ENCODE measurements at regions not wholly inside any gene's neighbourhood (a gene's known extent, or its start where the extent isn't known, plus 50 kb on each side); places are given as distances from the start of the nearest gene placed in this dataset.

GRCh38 chr7:140283472-140283871, 106.7 kb upstream of the KDM7A start:
- peaks cover 0 to 11% (median 0%) of the 10 kb centered on the region in 5 donors for H3K27me3 Mint-ChIP-seq
- H3K27ac Mint-ChIP-seq: peak overlapping the region in 1 of 9 donors; percentile 45
- ATAC-seq (no peak), DNase-seq (no peak)
- intact Hi-C loops (cut with micrococcal nuclease): no loop called here
- no peaks in the 10 kb centered on the region for H3K36me3 Mint-ChIP-seq
- H3K4me1 Mint-ChIP-seq: peaks cover 0 to 5% (median 0%) of the 10 kb centered on the region in 7 donors
- Histone ChIP-seq H3K4me1 (ENCODE audit: control insufficient read depth in 2 of 2, insufficient read depth in 2 of 2, low read length in 2 of 2) (no peaks in the 10 kb centered on the region), H3K27me3 (ENCODE audit: control insufficient read depth in 2 of 2, insufficient read depth in 2 of 2, low read length in 2 of 2) (no peaks in the 10 kb centered on the region), H3K27ac (ENCODE audit: low read depth, low read length) (no peak overlapping the region), H3K9me3 (ENCODE audit: control insufficient read depth in 2 of 3, low read length in 3 of 3) (no peaks in the 10 kb centered on the region), H3K36me3 (ENCODE audit: control insufficient read depth in 2 of 3, insufficient read depth in 3 of 3, low read length in 3 of 3) (no peaks in the 10 kb centered on the region), H3K4me3 (ENCODE audit: low read length) (no peak overlapping the region)
- peaks cover 0 to 8% (median 0%) of the 10 kb centered on the region in 11 donors for H3K9me3 Mint-ChIP-seq
- no peak overlapping the region for H3K4me3 Mint-ChIP-seq
- ChIA-PET CTCF (no interaction called here), POLR2A (interaction anchor here (0.5 to 1.1 kb wide), 2 partner anchors 52 to 116 kb away, joined by 3 read pairs; no protein-coding TSS in a partner anchor)

GRCh38 chr7:140281960-140282359, 105.2 kb upstream of the KDM7A start:
- H3K4me1 Mint-ChIP-seq: peaks cover 0 to 5% (median 0%) of the 10 kb centered on the region in 7 donors
- peaks cover 0 to 8% (median 0%) of the 10 kb centered on the region in 11 donors for H3K9me3 Mint-ChIP-seq
- H3K27me3 Mint-ChIP-seq: peaks cover 0 to 10% (median 0%) of the 10 kb centered on the region in 5 donors
- no peak for DNase-seq
- no peak for ATAC-seq
- H3K27ac Mint-ChIP-seq: no peak overlapping the region
- Histone ChIP-seq H3K9me3 (ENCODE audit: control insufficient read depth in 2 of 3, low read length in 3 of 3) (no peaks in the 10 kb centered on the region), H3K4me1 (ENCODE audit: control insufficient read depth in 2 of 2, insufficient read depth in 2 of 2, low read length in 2 of 2) (no peaks in the 10 kb centered on the region), H3K27me3 (ENCODE audit: control insufficient read depth in 2 of 2, insufficient read depth in 2 of 2, low read length in 2 of 2) (no peaks in the 10 kb centered on the region), H3K4me3 (ENCODE audit: low read length) (no peak overlapping the region), H3K36me3 (ENCODE audit: control insufficient read depth in 2 of 3, insufficient read depth in 3 of 3, low read length in 3 of 3) (no peaks in the 10 kb centered on the region), H3K27ac (ENCODE audit: low read depth, low read length) (no peak overlapping the region)
- ChIA-PET POLR2A (interaction anchor here (1.1 kb wide), 2 partner anchors 17 to 106 kb away, joined by 3 read pairs; no protein-coding TSS in a partner anchor), CTCF (interaction anchor here (0.6 kb wide), 1 partner anchor 533 kb away, joined by 5 read pairs; no protein-coding TSS in a partner anchor)
- intact Hi-C loops (cut with micrococcal nuclease): no loop called here
- no peaks in the 10 kb centered on the region for H3K36me3 Mint-ChIP-seq
- H3K4me3 Mint-ChIP-seq: no peak overlapping the region

- Histone ChIP-seq H3K9me3 (ENCODE audit: control insufficient read depth in 2 of 3, low read length in 3 of 3) (no peaks in the 10 kb centered on the region), H3K27me3 (ENCODE audit: control insufficient read depth in 2 of 2, insufficient read depth in 2 of 2, low read length in 2 of 2) (no peaks in the 10 kb centered on the region), H3K4me3 (ENCODE audit: low read length) (no peak overlapping the region), H3K4me1 (ENCODE audit: control insufficient read depth in 2 of 2, insufficient read depth in 2 of 2, low read length in 2 of 2) (no peaks in the 10 kb centered on the region), H3K36me3 (ENCODE audit: control insufficient read depth in 2 of 3, insufficient read depth in 3 of 3, low read length in 3 of 3) (no peaks in the 10 kb centered on the region), H3K27ac (ENCODE audit: low read depth, low read length) (no peak overlapping the region)
- peaks cover 0 to 11% (median 0%) of the 10 kb centered on the region in 5 donors for H3K27me3 Mint-ChIP-seq
- peaks cover 0 to 8% (median 0%) of the 10 kb centered on the region in 11 donors for H3K9me3 Mint-ChIP-seq
- POLR2A ChIA-PET: interaction anchor here (0.8 to 1.1 kb wide), 3 partner anchors 16 to 106 kb away, joined by 3 read pairs; no protein-coding TSS in a partner anchor
- no peak overlapping the region for H3K27ac Mint-ChIP-seq
- ATAC-seq (no peak), DNase-seq (no peak)
- H3K4me3 Mint-ChIP-seq: no peak overlapping the region
- intact Hi-C loops (cut with micrococcal nuclease): no loop called here
- H3K4me1 Mint-ChIP-seq: peaks cover 0 to 5% (median 0%) of the 10 kb centered on the region in 7 donors
- no peaks in the 10 kb centered on the region for H3K36me3 Mint-ChIP-seq
- CTCF ChIA-PET: no interaction called here
Observed at GRCh38 chr7:140281255-140281654, 104.5 kb upstream of the KDM7A start.

DNA sequence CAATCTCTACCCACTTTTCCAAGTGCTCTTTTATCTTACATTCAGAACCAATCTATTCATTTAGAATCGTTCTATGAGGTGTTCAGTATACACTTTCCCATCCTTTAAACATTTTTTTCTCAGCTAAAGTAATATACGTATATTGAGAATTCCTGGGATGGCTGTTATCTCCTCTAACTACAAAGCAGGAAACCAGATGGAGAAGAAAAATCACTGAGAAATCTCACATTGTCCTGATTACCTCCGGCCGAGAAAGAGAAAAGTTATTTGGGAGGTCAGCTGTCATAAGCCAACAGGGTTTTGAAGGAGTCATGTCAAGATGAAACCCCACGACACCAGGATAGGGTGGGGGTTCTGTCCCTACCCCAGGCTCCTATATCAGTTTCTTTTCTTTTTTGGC, 99.2 kb upstream of the KDM7A start:
- no peak for DNase-seq
- Mint-ChIP-seq H3K36me3 (no peaks in the 10 kb centered on the region), H3K9me3 (peaks cover 0 to 3% (median 0%) of the 10 kb centered on the region in 11 donors), H3K27ac (peak overlapping the region in 4 of 9 donors; percentile 10 to 67 (median 38)), H3K4me3 (no peak overlapping the region), H3K27me3 (peaks cover 0 to 23% (median 0%) of the 10 kb centered on the region in 5 donors), H3K4me1 (peaks cover 0 to under 1% (median 0%) of the 10 kb centered on the region in 7 donors)
- Histone ChIP-seq H3K36me3 (ENCODE audit: control insufficient read depth in 2 of 3, insufficient read depth in 3 of 3, low read length in 3 of 3) (no peaks in the 10 kb centered on the region), H3K9me3 (ENCODE audit: control insufficient read depth in 2 of 3, low read length in 3 of 3) (no peaks in the 10 kb centered on the region), H3K27ac (ENCODE audit: low read depth, low read length) (no peak overlapping the region), H3K4me1 (ENCODE audit: control insufficient read depth in 2 of 2, insufficient read depth in 2 of 2, low read length in 2 of 2) (no peaks in the 10 kb centered on the region), H3K4me3 (ENCODE audit: low read length) (no peak overlapping the region), H3K27me3 (ENCODE audit: control insufficient read depth in 2 of 2, insufficient read depth in 2 of 2, low read length in 2 of 2) (no peaks in the 10 kb centered on the region)
- ChIA-PET CTCF (no interaction called here), POLR2A (interaction anchor here (1.9 kb wide), 1 partner anchor 12 kb away, joined by 8 read pairs; no protein-coding TSS in a partner anchor)
- intact Hi-C loops (cut with micrococcal nuclease): no loop called here
- no peak for ATAC-seq

DNA sequence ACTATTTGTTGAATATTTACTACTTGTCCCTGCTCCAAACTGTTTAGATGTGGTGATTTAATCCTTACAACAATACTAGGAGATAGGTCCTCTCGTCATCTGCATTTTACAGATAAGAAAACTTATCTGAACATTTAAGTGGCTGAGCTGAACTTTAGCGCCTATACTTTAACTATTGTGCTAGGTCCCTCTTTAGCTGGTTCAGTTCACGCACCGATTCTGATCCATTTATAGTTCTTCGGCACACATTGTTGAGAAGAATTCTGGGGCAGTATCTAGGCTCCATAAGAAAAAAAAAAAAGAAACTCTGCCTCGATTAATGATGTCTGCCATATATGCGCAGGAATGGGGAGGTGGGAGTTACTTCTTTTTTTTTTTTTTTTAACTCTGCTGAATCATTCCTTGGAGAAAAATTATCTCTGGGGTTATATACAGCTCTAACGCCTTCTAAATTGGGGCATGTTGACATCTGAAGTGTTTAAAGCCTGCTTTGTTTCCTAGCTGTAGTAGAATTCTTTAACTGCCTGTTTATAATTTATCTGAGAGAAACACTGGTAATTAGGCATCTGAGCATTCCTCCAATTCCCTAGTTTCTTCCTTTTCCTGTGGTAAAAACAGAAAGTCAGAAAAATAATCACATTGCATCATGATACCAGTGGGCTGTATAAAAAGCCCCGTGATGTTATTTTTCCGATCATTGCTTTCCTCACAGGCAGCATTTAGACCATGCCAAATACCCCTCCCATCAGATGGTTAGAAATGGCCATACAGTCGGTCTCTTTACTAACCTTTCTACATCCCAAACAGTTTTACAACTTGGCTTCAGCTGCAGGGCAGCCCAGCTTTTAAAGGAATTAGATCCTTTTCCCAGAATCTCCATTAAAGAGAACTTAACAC, 98.5 kb upstream of the KDM7A start:
- H3K9me3 ChIP-seq (ENCODE audit: control insufficient read depth in 2 of 3, low read length in 3 of 3): no peaks in the 10 kb centered on the region
- no peaks in the 10 kb centered on the region for H3K27me3 ChIP-seq (ENCODE audit: control insufficient read depth in 2 of 2, insufficient read depth in 2 of 2, low read length in 2 of 2)
- peak overlapping the region in 4 of 9 donors; percentile 10 to 67 (median 38) for H3K27ac Mint-ChIP-seq
- no peaks in the 10 kb centered on the region for H3K36me3 ChIP-seq (ENCODE audit: control insufficient read depth in 2 of 3, insufficient read depth in 3 of 3, low read length in 3 of 3)
- H3K4me3 ChIP-seq (ENCODE audit: low read length): no peak overlapping the region
- H3K36me3 Mint-ChIP-seq: no peaks in the 10 kb centered on the region
- peaks cover 0 to 19% (median 0%) of the 10 kb centered on the region in 5 donors for H3K27me3 Mint-ChIP-seq
- ChIA-PET CTCF (interaction anchor here (0.6 kb wide), 1 partner anchor 126 kb away, joined by 8 read pairs; no protein-coding TSS in a partner anchor), POLR2A (interaction anchor here (1.9 kb wide), 1 partner anchor 11 kb away, joined by 8 read pairs; no protein-coding TSS in a partner anchor)
- ATAC-seq: no peak
- no peak overlapping the region for H3K4me3 Mint-ChIP-seq
- no peaks in the 10 kb centered on the region for H3K4me1 ChIP-seq (ENCODE audit: control insufficient read depth in 2 of 2, insufficient read depth in 2 of 2, low read length in 2 of 2)
- H3K9me3 Mint-ChIP-seq: no peaks in the 10 kb centered on the region
- intact Hi-C loops (cut with micrococcal nuclease): no loop called here
- no peak overlapping the region for H3K27ac ChIP-seq (ENCODE audit: low read depth, low read length)
- no peak for DNase-seq
- peaks cover 0 to 5% (median 0%) of the 10 kb centered on the region in 7 donors for H3K4me1 Mint-ChIP-seq

GRCh38 chr7:140273417-140273816, 96.6 kb upstream of the KDM7A start:
- ATAC-seq (no peak), DNase-seq (no peak)
- H3K27me3 Mint-ChIP-seq: peaks cover 0 to 15% (median 0%) of the 10 kb centered on the region in 5 donors
- peak overlapping the region in 1 of 9 donors; percentile 47 for H3K27ac Mint-ChIP-seq
- no peaks in the 10 kb centered on the region for H3K9me3 ChIP-seq (ENCODE audit: control insufficient read depth in 2 of 3, low read length in 3 of 3)
- intact Hi-C loops (cut with micrococcal nuclease): no loop called here
- no peaks in the 10 kb centered on the region for H3K36me3 Mint-ChIP-seq
- CTCF ChIA-PET: no interaction called here
- H3K27ac ChIP-seq (ENCODE audit: low read depth, low read length): no peak overlapping the region
- H3K4me3 Mint-ChIP-seq: no peak overlapping the region
- POLR2A ChIA-PET: interaction anchor here (0.9 kb wide), 1 partner anchor 42 kb away, joined by 3 read pairs; no protein-coding TSS in a partner anchor
- H3K9me3 Mint-ChIP-seq: no peaks in the 10 kb centered on the region
- peaks cover under 1 to 4% of the 10 kb centered on the region in 2 donors for H3K4me1 ChIP-seq (ENCODE audit: control insufficient read depth in 2 of 2, insufficient read depth in 2 of 2, low read length in 2 of 2)
- no peak overlapping the region for H3K4me3 ChIP-seq (ENCODE audit: low read length)
- H3K4me1 Mint-ChIP-seq: peaks cover 9 to 21% (median 11%) of the 10 kb centered on the region in 7 donors
- H3K27me3 ChIP-seq (ENCODE audit: control insufficient read depth in 2 of 2, insufficient read depth in 2 of 2, low read length in 2 of 2): no peaks in the 10 kb centered on the region
- H3K36me3 ChIP-seq (ENCODE audit: control insufficient read depth in 2 of 3, insufficient read depth in 3 of 3, low read length in 3 of 3): no peaks in the 10 kb centered on the region

Measured in naive thymus-derived CD4-positive, alpha-beta T cell (primary cell).